Loucy (cell line): ENCODE measurements at regions not wholly inside any gene's neighbourhood (a gene's known extent, or its start where the extent isn't known, plus 50 kb on each side); places are given as distances from the start of the nearest gene placed in this dataset.
"Not testable (repeated sequence)": the region's sequence is repeated elsewhere in the genome, so short reads cannot be mapped to it uniquely, and the experiment has no call there.

ENCODE experiments used
- CTCF ChIP-seq: fragments of 200-600 bp; sonication (generic); conservative IDR thresholded peaks from 2 replicates; pipeline ENCODE4 v1.5.1; 2014; ENCODE audit warnings: mild to moderate bottlenecking, antibody characterized with exemption, low read length
- EZH2phosphoT487 ChIP-seq: fragments of 200-600 bp; IDR thresholded peaks from 2 replicates; pipeline ENCODE4 v1.6.1; 2018; ENCODE audit warnings: antibody characterized with exemption, mild to moderate bottlenecking, moderate library complexity, borderline replicate concordance

DNA sequence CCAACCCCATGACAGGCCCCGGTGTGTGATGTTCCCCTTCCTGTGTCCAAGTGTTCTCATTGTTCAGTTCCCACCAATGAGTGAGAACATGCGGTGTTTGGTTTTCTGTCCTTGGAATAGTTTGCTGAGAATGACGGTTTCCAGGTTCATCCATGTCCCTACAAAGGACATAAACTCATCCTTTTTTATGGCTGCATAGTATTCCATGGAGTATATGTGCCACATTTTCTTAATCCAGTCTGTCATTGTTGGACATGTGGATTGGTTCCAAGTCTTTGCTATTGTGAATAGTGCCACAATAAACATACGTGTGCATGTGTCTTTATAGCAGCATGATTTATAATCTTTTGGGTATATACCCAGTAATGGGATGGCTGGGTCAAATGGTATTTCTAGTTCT is 293.1 kb downstream of the GATA3 start:
- not testable (repeated sequence) for TF ChIP-seq CTCF, EZH2phosphoT487
